Activated CD4-positive, alpha-beta T cell treated with anti-CD3 and anti-CD28 coated beads, Interleukin-2, amount 10 ng/mL, durations not matched to agents 7 days and 5 days (primary cell): ENCODE measurements at regions not wholly inside any gene's neighbourhood (a gene's known extent, or its start where the extent isn't known, plus 50 kb on each side); places are given as distances from the start of the nearest gene placed in this dataset.
"Not testable (repeated sequence)": the region's sequence is repeated elsewhere in the genome, so short reads cannot be mapped to it uniquely, and the experiment has no call there.

Experiments used
- CTCF ChIA-PET: fragments of 350-600 bp; sonication (Branson Sonifier 250); formaldehyde crosslinking; loops from one replicate; lab custom pipeline; 2021; ENCODE audit warnings: antibody characterized with exemption; lab: Charles Lee
- POLR2A ChIA-PET: fragments of 350-600 bp; sonication (Branson Sonifier 250); formaldehyde crosslinking; loops from one replicate; lab custom pipeline; 2021; ENCODE audit warnings: antibody characterized with exemption; lab: Charles Lee
- DNase-seq: peaks from one replicate; pipeline ENCODE4 v3.0.0-alpha.2; 2020
- H3K27ac Mint-ChIP-seq: one replicate; pipeline ENCODE4 v1.8.0; 2021; ENCODE audit warnings: mild to moderate bottlenecking, moderate library complexity, mixed read lengths
- H3K27me3 Mint-ChIP-seq: one replicate; pipeline ENCODE4 v1.8.0; 2021; ENCODE audit warnings: mixed read lengths
- H3K36me3 Mint-ChIP-seq: one replicate; pipeline ENCODE4 v1.8.0; 2021; ENCODE audit warnings: low read depth, mixed read lengths
- H3K4me1 Mint-ChIP-seq: one replicate; pipeline ENCODE4 v1.8.0; 2021; ENCODE audit warnings: mixed read lengths
- H3K4me3 Mint-ChIP-seq: one replicate; pipeline ENCODE4 v1.8.0; 2021; ENCODE audit warnings: mild to moderate bottlenecking, moderate library complexity, mixed read lengths
- H3K9me3 Mint-ChIP-seq: one replicate; pipeline ENCODE4 v1.8.0; 2021; ENCODE audit warnings: mixed read lengths

GRCh38 chr5:98530224-98530623 lies 243.2 kb upstream of the RGMB start:
- Mint-ChIP-seq H3K27ac (no peak overlapping the region), H3K36me3 (no peaks in the 10 kb centered on the region), H3K4me3 (no peak overlapping the region), H3K4me1 (no peaks in the 10 kb centered on the region), H3K9me3 (no peaks in the 10 kb centered on the region), H3K27me3 (no peaks in the 10 kb centered on the region)
- no peak for DNase-seq
- CTCF ChIA-PET, result no interaction called here
- POLR2A ChIA-PET, result no interaction called here

DNA sequence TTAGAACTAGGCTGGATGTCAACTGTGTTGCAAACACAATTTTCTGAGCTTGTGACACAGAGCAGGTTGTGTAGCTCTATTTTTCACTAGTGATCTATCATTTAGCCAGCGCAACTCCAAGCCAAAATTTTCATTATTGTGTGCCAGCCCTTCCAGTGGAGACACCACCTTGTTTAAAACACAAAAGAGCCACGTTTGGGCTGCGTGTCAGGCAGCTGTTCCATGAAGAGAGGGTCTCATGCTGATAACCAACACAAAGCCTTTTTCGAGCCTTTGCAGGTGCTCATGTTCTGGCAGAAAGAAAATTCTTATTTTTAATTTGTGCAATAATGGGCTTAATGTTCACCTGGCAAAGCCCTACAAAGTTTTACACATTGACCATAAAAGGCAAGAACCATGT lies 237.6 kb upstream of the RGMB start:
- POLR2A ChIA-PET, result no interaction called here

DNA sequence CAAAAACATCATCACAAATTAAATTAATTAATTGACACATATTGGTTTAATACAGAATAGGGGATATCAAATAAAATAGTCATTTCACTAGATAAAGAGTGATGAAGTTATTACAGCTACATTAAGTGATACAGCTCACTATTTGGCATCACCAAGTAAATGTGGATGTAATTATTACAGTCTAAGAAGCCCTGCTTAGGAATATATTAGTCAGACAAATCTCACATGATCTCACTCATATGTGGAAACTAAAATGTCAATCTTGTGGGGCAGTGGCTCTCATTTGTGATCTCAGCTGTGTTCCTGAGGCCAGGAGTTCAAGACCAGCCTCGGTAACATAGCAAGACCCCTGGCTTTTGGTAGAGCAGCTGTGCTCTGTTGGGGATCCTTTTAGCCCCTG lies 233.4 kb upstream of the RGMB start:
- H3K36me3 Mint-ChIP-seq, result no peaks in the 10 kb centered on the region
- POLR2A ChIA-PET, result no interaction called here
- peaks cover 18% of the 10 kb centered on the region for H3K9me3 Mint-ChIP-seq
- no peak overlapping the region for H3K4me3 Mint-ChIP-seq
- CTCF ChIA-PET, result no interaction called here
- DNase-seq, result no peak
- no peak overlapping the region for H3K27ac Mint-ChIP-seq
- H3K27me3 Mint-ChIP-seq, result no peaks in the 10 kb centered on the region
- H3K4me1 Mint-ChIP-seq, result no peaks in the 10 kb centered on the region

More for the DNA sequence above, 237.6 kb upstream of the RGMB start:
- Mint-ChIP-seq H3K36me3 (no peaks in the 10 kb centered on the region), H3K4me1 (no peaks in the 10 kb centered on the region), H3K9me3 (peaks cover 3% of the 10 kb centered on the region), H3K4me3 (no peak overlapping the region), H3K27me3 (no peaks in the 10 kb centered on the region), H3K27ac (no peak overlapping the region)
- CTCF ChIA-PET, result no interaction called here
- DNase-seq, result no peak

DNA sequence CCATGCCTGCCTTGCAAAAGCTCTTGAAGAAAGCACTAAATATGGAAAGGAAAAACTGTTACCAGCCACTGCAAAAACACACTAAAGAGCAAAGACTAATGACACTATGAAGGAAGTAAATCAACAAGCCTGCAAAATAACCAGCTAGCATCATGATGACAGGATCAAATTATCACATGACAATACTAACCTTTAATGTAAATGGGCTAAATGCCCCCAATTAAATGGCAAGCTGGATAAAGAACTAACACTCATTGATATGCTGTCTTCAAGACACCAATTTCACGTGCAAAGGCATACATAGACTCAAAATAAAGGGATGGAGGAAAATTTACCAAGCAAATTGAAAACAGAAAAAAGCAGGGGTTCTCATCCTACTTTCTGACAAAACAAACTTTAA lies 231.8 kb upstream of the RGMB start:
- H3K36me3 Mint-ChIP-seq, result no peaks in the 10 kb centered on the region
- ChIA-PET CTCF (no interaction called here), POLR2A (no interaction called here)
- no peaks in the 10 kb centered on the region for H3K4me1 Mint-ChIP-seq
- H3K27me3 Mint-ChIP-seq, result no peaks in the 10 kb centered on the region
- DNase-seq, result no peak
- H3K4me3 Mint-ChIP-seq, result no peak overlapping the region
- H3K9me3 Mint-ChIP-seq, result peaks cover 18% of the 10 kb centered on the region
- no peak overlapping the region for H3K27ac Mint-ChIP-seq

DNA sequence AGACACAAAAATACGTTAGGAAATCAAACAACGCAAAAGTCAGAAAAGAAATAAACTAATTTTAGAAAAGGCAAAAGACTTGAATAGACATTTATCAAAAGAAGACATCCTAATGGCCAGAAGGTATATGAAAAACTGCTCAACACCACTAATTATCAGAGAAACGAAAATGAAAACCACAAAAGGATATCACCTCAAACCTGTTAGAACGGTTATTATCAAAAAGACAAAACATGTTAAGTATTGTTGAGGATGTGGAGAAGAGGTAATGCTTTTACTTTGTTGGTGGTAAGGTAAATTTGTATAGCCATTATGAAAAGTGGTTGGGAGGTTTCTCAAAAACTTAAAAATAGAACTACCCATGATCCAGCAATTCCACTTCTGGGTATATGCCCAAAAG lies 230.0 kb upstream of the RGMB start:
- Mint-ChIP-seq H3K27me3 (no peaks in the 10 kb centered on the region), H3K4me3 (no peak overlapping the region), H3K36me3 (no peaks in the 10 kb centered on the region), H3K4me1 (no peaks in the 10 kb centered on the region), H3K9me3 (peaks cover 18% of the 10 kb centered on the region), H3K27ac (no peak overlapping the region)
- ChIA-PET CTCF (no interaction called here), POLR2A (no interaction called here)
- DNase-seq, result no peak

- DNase-seq, H3K27me3 Mint-ChIP-seq, H3K9me3 Mint-ChIP-seq, CTCF ChIA-PET, H3K4me1 Mint-ChIP-seq, H3K4me3 Mint-ChIP-seq, H3K27ac Mint-ChIP-seq, H3K36me3 Mint-ChIP-seq, POLR2A ChIA-PET: not testable (repeated sequence)
Observed at GRCh38 chr5:98546924-98547323, 226.5 kb upstream of the RGMB start.

DNA sequence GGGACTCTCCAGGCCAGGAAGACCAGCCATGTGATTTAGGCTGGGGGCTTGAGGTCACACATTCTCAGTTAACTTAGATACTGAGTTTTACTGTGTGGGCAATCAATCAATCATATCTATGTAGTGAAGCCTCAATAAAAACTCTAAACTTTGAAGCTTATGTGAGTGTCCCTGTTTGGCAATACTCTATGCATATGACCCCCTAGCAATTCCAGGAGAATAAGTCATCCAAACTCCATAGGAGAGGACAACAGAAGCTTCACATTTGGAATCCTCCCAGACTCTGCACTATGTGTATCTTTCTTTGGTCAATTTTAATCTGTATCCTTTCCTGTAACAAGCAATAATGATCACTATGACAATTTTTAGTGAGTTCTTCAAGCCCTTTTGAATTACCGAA lies 216.8 kb upstream of the RGMB start:
- H3K9me3 Mint-ChIP-seq, result no peaks in the 10 kb centered on the region
- ChIA-PET POLR2A (no interaction called here), CTCF (no interaction called here)
- H3K27me3 Mint-ChIP-seq, result no peaks in the 10 kb centered on the region
- H3K36me3 Mint-ChIP-seq, result no peaks in the 10 kb centered on the region
- no peaks in the 10 kb centered on the region for H3K4me1 Mint-ChIP-seq
- no peak overlapping the region for H3K4me3 Mint-ChIP-seq
- no peak for DNase-seq
- H3K27ac Mint-ChIP-seq, result no peak overlapping the region

DNA sequence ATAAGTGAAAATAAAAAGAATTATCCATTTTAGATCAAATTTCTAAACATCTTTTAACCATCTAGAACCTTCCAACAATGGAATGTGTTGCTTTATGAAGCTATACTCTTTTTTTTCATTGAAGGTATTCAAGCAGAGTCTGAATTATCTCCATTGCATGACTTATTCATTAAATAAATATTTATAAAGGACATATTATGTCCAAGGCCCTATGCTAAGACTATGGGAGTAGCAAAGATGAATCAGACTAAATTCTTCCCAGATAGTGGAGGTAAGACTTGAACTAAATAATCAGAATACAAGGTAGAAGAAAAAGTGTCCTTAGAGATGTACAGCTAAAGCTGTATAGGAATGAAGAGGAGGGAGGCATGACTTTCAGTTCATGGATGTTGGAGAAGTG lies 215.5 kb upstream of the RGMB start:
- H3K27ac Mint-ChIP-seq, result no peak overlapping the region
- CTCF ChIA-PET, result no interaction called here
- H3K4me3 Mint-ChIP-seq, result no peak overlapping the region
- DNase-seq, result no peak
- no peaks in the 10 kb centered on the region for H3K36me3 Mint-ChIP-seq
- POLR2A ChIA-PET, result no interaction called here
- no peaks in the 10 kb centered on the region for H3K9me3 Mint-ChIP-seq
- H3K27me3 Mint-ChIP-seq, result no peaks in the 10 kb centered on the region
- H3K4me1 Mint-ChIP-seq, result no peaks in the 10 kb centered on the region

DNA sequence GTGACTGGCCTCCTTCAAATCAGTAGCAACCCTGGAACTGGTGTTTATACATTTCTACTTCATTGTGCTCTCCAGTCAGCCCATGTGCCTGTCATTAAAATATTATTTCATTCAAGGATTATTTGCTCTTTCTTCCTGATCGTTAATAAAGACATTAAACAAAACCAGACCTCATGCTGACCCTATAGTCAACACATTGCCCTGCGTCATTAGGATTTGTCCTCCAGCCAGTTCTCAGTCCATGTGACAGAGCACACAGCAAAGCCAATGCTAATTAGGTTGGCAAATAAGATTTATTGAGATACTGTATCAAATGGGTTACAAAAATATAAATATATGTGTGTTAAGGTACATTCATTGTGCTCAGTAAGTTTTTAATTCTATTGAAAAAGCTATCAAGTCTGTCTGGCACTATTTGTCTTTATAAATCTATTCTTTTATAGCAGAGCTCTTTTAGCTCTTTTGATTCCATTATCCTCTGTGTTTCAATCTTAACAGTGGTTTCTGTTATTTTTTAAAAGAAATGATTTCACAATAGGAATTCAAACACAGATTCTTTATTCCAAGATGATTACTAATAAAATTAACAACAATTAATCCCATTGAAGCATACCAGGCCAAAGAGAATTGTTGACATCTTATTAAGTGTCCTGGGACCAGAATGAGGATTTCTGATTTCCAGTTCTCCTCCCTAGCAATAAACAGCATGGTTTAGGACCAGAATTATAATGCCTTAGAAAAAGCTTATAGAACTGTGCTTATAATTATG lies 209.4 kb upstream of the RGMB start:
- Mint-ChIP-seq H3K4me1 (no peaks in the 10 kb centered on the region), H3K9me3 (no peaks in the 10 kb centered on the region), H3K27me3 (no peaks in the 10 kb centered on the region), H3K27ac (no peak overlapping the region), H3K36me3 (no peaks in the 10 kb centered on the region), H3K4me3 (no peak overlapping the region)
- POLR2A ChIA-PET, result no interaction called here
- DNase-seq, result no peak
- CTCF ChIA-PET, result no interaction called here

DNA sequence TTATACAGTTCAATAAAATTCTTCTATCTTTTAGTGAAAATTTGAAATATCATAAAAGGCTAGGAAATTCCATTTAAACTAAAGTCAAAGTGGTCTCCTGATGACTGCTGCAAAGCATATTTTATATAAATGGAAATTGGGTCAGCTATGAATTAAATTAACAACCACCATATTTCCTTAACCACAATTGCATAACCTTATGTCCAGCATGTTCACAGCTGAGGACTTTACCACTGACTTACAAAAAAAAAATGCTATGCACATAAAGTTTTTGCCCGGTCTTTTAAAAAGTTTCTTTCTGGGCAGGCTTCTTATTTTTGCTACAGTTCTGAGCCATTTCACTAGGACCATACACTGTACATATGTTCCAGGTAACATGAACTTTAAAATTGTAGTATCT lies 208.6 kb upstream of the RGMB start:
- no peak for DNase-seq
- H3K36me3 Mint-ChIP-seq, result no peaks in the 10 kb centered on the region
- CTCF ChIA-PET, result no interaction called here
- POLR2A ChIA-PET, result no interaction called here
- H3K27me3 Mint-ChIP-seq, result no peaks in the 10 kb centered on the region
- H3K9me3 Mint-ChIP-seq, result no peaks in the 10 kb centered on the region
- no peak overlapping the region for H3K27ac Mint-ChIP-seq
- no peaks in the 10 kb centered on the region for H3K4me1 Mint-ChIP-seq
- no peak overlapping the region for H3K4me3 Mint-ChIP-seq

GRCh38 chr5:98568336-98568735 lies 205.1 kb upstream of the RGMB start:
- no peaks in the 10 kb centered on the region for H3K36me3 Mint-ChIP-seq

GRCh38 chr5:98569288-98569687 lies 204.2 kb upstream of the RGMB start:
- no peaks in the 10 kb centered on the region for H3K27me3 Mint-ChIP-seq
- H3K4me3 Mint-ChIP-seq, result no peak overlapping the region
- H3K4me1 Mint-ChIP-seq, result no peaks in the 10 kb centered on the region
- no peak for DNase-seq
- ChIA-PET POLR2A (no interaction called here), CTCF (interaction anchor here (0.9 kb wide), 1 partner anchor 11 kb away, joined by 4 read pairs; no protein-coding TSS in a partner anchor)
- H3K36me3 Mint-ChIP-seq, result no peaks in the 10 kb centered on the region
- H3K9me3 Mint-ChIP-seq, result peaks cover 2% of the 10 kb centered on the region
- H3K27ac Mint-ChIP-seq, result no peak overlapping the region

More at GRCh38 chr5:98568336-98568735, 205.1 kb upstream of the RGMB start:
- no peaks in the 10 kb centered on the region for H3K4me1 Mint-ChIP-seq
- no peaks in the 10 kb centered on the region for H3K27me3 Mint-ChIP-seq
- CTCF ChIA-PET, result interaction anchor here (0.9 kb wide), 1 partner anchor 12 kb away, joined by 4 read pairs; no protein-coding TSS in a partner anchor
- H3K4me3 Mint-ChIP-seq, result no peak overlapping the region
- POLR2A ChIA-PET, result no interaction called here
- H3K27ac Mint-ChIP-seq, result no peak overlapping the region
- DNase-seq, result no peak
- peaks cover 2% of the 10 kb centered on the region for H3K9me3 Mint-ChIP-seq

DNA sequence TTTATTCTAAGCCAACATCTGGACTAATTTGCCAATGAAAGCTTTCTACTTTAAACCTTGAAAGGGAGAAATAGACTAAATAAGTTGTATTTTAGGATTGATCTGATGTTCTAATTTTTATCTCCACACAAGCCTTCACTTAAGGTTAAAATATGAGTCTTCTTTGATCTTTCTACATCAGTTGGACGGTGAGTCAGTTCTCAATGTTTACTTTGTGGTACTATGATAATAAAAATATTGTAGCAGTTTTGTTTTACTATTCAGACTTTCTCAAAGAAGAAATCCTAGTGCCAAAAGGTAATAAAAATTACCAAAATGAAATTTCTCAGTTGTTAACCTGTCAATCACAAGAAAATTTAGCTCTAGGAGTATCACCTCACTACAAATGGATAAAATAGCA lies 203.5 kb upstream of the RGMB start:
- Mint-ChIP-seq H3K4me3 (no peak overlapping the region), H3K9me3 (peaks cover 2% of the 10 kb centered on the region), H3K27ac (no peak overlapping the region), H3K27me3 (no peaks in the 10 kb centered on the region), H3K36me3 (no peaks in the 10 kb centered on the region), H3K4me1 (no peaks in the 10 kb centered on the region)
- no peak for DNase-seq
- POLR2A ChIA-PET, result no interaction called here
- CTCF ChIA-PET, result no interaction called here

DNA sequence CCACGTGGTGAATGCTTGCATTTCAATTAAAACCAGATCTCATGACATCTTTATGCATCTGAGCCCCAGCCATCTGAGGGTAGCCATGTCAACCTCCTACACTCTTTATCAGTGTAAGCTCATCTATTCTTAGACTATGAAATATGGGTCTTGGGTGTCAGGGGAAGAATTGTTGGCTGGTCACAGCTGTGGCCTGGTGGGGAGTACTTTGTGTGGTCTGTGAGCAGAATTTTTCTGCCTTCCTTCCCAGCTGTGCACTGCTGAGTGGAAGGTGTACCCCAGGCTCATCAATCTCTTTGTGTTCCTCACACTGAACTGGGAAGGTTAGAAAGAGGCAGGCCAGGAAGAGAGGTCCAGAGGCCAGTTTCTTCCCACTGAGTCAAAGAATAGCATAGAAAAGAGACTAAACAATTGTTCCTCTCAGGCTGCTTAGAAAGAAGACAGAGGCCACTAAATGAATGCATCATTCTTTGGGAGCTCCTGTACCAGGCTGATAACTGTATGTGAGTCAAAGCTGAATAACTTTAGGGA lies 202.7 kb upstream of the RGMB start:
- CTCF ChIA-PET, result no interaction called here
- Mint-ChIP-seq H3K27me3 (no peaks in the 10 kb centered on the region), H3K4me1 (no peaks in the 10 kb centered on the region), H3K36me3 (no peaks in the 10 kb centered on the region), H3K4me3 (no peak overlapping the region), H3K27ac (no peak overlapping the region), H3K9me3 (peaks cover 2% of the 10 kb centered on the region)
- POLR2A ChIA-PET, result no interaction called here
- DNase-seq, result no peak
